ENCODE measurements at regions not wholly inside any gene's neighbourhood (a gene's known extent, or its start where the extent isn't known, plus 50 kb on each side); places are given as distances from the start of the nearest gene placed in this dataset.

DNA sequence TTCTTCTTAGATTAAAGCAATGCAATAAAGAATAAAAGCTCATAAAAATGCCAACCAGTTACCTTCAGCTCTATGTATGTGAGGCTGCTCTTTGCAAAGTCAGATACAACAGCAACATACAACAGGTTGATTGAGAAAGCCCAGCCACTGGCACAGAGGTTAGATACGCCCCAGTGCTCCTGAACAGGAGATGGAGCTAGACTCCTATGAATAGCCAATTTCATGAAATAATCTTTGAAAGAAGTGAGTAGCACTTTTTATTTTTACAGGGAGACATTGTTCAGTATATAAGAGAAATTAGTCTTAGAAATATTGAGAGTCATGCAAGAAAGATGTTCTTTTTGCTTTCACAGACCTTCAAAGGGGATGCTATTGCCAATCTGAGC lies 362.4 kb upstream of the MEX3C start:
- TF ChIP-seq, protein P1, sequence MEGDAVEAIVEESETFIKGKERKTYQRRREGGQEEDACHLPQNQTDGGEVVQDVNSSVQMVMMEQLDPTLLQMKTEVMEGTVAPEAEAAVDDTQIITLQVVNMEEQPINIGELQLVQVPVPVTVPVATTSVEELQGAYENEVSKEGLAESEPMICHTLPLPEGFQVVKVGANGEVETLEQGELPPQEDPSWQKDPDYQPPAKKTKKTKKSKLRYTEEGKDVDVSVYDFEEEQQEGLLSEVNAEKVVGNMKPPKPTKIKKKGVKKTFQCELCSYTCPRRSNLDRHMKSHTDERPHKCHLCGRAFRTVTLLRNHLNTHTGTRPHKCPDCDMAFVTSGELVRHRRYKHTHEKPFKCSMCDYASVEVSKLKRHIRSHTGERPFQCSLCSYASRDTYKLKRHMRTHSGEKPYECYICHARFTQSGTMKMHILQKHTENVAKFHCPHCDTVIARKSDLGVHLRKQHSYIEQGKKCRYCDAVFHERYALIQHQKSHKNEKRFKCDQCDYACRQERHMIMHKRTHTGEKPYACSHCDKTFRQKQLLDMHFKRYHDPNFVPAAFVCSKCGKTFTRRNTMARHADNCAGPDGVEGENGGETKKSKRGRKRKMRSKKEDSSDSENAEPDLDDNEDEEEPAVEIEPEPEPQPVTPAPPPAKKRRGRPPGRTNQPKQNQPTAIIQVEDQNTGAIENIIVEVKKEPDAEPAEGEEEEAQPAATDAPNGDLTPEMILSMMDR (IDR thresholded peaks at IDR 0.05) = no peak
- TF ChIP-seq TEAD4 (CRISPR knock-in tag; IDR thresholded peaks at IDR 0.05) (no peak), ETV6 (CRISPR knock-in tag; IDR thresholded peaks at IDR 0.05) (no peak), MAX (CRISPR knock-in tag; IDR thresholded peaks at IDR 0.05) (no peak), JUN (CRISPR knock-in tag; IDR thresholded peaks at IDR 0.05) (no peak)
